Cardiac septum (tissue), 1 donor: ENCODE measurements at regions not wholly inside any gene's neighbourhood (a gene's known extent, or its start where the extent isn't known, plus 50 kb on each side); places are given as distances from the start of the nearest gene placed in this dataset.

Source experiments
- DNase-seq: peaks from one replicate; pipeline ENCODE4 v3.0.0-alpha.2; 2020; ENCODE audit warnings: low spot score
- intact Hi-C: fragments of 100-400 bp; cut with DNase I; formaldehyde crosslinking; loops from one replicate; pipeline ENCODE4 v1.14.0; 2022
- donor health status: DM: no; HTN: no; CAD: no.

DNA sequence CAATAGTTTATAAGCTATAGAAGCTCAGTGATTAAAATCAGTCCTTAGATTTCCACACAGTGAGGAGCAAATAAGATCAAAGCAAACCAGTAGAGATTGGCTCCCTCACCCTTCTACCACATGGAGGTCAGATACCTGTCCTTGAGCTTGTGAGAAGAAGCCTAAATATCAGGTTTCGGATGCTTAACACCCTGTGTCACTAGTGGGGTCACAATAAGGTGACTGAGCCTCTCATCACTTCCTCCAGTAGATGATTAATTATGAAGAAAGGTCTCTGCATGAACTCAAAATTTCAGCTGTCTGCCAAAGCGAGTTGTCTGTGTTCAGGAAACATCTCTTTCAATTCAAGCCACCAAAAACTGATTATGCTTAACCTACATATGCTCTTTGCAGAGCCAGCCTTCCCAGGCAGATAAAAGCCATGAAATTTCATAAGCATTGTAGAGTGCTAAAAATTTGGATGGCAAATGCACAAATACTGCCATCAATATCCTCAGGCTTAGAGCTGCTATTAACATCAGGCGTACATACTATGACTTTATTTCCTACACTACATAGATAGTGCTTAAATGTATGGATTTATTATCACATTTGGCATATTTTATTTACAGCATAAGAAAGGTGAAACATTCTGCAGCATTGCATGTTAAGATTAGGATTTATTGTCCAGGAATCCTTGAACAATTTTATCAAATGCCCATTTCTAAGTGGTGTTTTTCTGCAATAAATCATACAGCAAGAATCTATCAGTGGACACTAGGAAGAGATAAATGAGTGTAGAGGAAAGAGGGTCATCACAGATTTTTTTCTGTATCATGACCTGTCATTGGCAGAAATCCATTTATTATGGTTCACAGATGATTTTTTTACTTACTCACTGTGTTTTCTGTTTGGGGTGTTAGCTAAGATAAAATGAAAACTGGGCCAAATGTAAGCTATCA is 285.1 kb upstream of the SP8 start:
- DNase-seq: no peak
- intact Hi-C loops: no loop called here

DNA sequence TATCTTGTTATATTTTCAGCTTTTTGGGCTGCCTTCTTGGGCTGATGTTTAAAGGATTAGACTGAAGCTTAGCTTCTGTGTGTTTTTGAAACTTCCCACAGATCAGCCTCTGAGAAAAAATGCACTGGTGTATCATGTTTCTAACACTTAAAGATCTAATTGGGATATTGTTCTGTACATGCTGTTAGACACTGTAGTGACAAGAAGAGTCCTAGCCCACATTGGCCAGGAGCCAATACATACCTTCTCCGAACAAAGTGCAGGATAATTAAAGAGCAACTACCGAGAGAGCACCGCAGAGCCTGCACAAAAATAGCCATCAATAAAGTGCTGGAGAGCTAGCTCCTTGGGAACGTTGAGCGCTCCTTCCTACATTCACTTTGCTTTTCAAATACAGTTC is 289.4 kb upstream of the SP8 start:
- intact Hi-C loops: no loop called here
- no peak for DNase-seq

DNA sequence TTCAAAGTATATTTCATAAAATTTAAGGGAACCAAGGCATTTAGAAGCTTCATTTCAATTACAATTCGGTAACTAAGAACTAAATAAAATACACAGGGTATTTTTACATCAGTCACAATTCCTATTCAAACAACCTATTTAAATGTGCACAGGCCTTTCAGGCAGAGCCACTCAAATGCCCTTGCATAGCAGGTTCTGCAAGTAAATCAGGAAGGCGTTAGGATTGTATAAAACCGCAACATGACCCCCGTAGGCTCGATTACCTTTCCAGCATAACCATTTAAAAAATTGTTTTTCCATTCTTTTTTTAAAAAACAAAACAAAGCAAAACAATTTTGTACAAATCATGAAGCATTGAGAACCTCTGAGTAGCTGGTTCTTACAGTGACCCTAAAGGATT is 289.9 kb upstream of the SP8 start:
- intact Hi-C loops: no loop called here
- DNase-seq: no peak

DNA sequence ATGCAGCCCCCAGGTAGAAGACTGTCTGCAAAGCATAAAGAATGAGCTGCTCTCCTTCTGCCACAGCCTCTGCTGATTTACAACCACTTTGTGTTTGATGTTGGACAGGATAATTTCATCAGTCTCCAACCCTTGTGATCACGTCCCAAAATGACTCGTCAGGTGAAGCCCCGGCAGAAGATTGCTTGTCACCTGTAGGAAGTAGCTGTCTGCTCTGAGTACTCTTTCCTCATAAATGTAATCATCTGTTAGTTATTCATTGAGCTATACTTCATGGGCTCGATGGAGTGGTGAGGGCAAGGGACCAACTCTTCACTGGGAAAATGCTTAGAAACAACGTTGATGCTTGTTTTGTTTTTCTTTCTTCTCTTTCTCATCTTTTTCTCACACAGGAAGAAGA is 290.9 kb upstream of the SP8 start:
- no peak for DNase-seq
- intact Hi-C loops: no loop called here

DNA sequence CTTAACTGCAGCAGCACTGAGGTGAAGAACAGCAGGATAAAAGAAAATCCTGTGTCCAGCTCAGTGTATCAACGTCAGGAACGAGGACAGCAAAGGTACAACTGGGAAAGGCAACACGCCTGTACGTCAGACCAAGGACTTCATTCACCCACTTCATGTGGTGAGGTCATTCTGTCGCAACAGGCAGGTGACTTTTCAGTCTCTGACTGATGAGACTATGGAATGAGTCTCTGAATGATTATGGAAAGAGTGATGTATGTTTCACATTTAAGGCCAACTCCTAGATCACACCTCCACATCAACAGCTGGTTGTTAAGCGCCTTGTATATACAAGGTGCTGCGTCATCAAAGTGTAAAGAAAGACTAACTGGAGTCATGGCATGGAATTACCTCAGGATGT is 297.6 kb upstream of the SP8 start:
- intact Hi-C loops: no loop called here
- DNase-seq: no peak

DNA sequence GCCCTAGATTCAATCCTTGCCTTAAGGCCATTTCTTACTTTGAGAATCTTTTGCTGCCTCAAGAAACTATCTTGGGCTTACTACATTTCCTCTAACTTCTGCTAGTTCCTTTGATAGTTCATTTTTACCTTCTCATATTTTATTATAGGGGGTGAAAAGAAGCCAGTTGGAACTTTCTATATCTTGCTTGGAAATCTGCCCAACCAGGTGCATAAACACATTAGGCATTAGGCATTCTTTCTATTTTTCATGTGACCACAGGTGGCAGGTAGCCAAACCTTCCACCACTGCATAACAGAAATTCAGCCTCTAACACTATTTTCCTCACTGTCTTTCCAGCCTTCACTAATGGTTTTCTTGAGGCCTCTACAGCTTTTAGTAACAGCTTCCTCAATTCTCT is 300.0 kb upstream of the SP8 start:
- DNase-seq: no peak
- intact Hi-C loops: no loop called here

DNA sequence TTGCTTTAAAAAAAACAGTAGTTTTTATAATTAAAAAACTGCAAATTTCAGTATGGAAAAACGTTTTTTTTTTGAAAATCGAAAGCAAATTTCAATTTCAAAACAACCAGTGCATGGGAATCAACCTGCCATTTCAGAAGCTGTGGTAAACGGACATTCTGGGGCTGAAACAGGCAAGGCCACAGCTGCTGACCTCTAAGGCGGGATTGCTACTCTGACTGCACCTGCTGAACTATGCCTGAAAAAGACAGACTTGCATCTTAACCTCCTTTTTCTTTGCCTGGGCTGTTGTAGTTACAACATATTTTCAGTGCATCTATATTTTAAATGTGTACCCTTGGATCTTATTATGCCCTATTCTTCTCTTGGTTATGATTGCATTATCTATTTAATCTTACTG is 303.0 kb upstream of the SP8 start:
- intact Hi-C loops: no loop called here
- DNase-seq: no peak

DNA sequence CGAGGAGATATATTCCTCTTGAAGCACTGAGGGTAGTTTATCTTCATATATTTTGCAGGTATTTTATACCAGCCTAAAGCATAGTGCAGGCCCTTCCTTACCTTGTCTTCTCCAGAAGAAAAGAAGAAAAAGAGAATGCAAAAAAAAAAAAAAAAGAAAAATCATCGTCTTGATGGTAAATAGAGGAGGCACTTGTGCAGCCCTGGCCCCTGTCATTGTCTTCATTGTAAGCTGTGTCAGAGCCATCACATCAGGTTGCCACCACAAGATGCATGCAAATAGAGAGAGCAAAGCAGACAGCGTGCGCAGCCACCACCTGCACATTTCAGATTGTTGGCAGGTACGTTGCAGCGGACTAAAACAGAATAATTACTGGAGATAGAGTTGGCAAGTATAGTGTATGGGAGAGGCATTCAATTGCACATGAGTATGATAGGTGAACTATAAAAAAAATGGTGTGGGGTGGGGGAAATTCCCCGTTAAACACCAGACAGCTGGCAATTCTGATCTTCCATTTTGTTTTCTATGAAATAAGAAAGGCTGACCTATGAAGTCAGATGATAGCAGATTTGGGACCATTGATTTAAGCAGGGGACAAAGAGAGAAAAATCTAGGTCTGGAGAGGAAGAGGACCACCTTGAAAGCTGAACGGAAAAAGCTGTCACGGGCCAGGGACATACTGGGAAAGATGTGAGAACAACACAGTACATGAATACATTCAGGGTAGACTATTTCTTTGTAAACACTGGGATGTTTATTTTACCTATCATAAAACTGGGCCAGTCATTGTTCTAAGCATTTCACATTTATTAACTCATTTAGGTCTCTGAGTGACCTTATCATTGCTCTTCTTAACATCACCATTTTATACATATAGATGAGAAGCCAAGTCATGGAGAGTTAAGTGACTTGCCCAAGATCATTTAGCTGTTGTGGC is 306.3 kb upstream of the SP8 start:
- intact Hi-C loops: no loop called here
- no peak for DNase-seq

DNA sequence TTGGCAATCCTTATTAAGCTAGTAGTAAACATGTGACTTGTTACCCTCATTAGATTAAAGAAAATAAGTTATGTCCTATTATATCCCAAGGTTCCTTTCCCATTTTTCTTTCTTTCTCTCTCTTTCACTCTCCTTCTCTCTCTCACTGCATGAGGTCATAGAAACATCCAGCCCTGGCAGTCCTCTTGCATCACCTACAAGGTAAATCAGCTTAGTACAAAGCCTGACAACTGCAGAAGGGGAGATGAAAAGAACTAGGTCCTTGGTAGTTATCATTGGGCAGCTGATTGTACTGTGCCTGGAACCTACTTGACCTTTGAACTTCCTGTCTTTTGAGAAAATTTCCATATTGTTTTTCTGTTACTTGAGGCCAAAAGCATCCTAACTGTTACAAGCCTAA is 307.9 kb upstream of the SP8 start:
- DNase-seq: no peak
- intact Hi-C loops: no loop called here

DNA sequence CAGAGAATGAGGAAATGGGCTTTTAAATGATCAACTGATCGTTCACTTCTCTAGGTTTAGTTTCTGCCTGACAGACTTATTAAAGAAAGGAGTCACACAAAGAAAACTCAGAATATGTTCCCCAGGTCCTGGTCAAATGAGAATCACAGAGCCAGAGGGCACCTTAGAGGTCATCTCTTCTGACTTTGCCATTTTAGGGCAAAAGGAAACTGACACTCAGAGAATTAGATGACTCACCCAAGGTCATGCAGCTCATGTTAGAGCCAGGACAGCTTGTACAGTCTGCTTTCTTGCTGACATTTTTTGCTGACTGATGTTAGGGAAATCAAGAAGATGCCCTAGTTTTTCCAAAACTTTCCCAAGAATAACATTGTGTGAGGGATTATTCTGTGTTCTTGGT is 312.7 kb upstream of the SP8 start:
- intact Hi-C loops: no loop called here
- DNase-seq: no peak

DNA sequence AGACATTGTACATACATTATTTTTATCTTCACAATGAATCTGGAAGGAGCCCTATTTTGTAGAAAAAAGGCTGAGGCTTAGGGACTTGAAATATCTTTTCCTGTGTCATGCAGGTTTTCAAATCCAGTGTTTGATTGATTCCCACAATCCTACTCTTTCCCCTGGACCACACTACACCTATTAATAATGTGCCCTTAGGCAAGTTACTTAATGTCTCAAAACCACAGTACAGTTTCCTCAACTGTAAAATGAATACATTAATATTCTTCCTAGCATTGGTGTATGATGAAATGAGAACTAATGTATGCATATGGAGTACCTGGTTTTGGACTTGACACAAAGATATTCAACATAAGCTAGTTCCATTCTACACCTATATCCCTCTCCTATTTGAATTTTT is 313.3 kb upstream of the SP8 start:
- no peak for DNase-seq
- intact Hi-C loops: no loop called here

DNA sequence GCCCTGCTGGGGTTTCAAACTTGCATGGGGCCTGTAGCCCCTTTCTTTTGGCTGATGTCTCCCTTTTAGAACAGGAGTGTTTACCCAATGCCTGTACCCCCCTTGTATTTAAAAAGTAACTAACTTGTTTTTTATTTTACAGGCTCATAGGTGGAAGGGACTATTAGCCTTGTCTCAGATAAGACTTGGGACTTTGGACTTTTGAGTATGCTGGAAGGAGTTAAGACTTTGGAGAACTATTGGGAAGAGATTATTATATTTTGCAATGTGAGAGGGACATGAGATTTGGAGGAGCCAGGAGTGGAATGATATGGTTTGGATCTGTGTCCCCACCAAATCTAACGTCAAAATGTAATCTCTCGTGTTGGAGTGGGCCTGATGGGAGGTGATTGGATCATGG is 314.9 kb upstream of the SP8 start:
- intact Hi-C loops: no loop called here
- DNase-seq: no peak

DNA sequence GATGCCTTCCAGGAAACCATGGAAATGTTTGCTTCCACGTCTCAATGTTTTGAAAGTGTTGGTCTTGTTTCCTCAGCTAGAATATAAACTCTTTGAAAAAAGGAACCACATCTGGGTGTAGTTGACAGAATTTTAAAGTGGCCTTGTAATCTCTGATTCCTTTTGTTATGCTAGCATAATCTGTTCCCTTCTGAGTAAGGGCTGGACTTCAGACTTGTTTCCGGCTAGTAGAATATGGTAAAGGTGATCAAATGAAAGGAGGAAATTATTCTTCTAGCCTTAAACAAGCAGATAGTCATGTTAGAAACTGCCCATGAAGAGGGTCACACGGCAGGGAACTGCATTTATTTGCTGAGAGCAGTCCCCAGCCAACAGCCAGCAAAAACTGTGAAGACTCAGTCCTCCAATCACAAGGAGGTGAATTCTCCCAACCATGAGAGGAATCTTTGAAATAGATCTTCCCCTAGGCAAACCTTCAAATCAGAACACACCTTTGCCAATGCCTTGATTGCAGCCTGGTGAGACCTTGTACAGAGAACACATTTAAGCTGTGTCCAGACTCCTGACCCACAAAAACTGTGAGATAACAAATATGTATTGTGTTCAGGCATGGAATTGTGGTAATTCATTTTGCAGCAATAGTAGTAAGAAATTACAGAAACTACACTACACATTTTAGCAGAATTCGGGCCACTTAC is 316.9 kb upstream of the SP8 start:
- no peak for DNase-seq
- intact Hi-C loops: no loop called here

DNA sequence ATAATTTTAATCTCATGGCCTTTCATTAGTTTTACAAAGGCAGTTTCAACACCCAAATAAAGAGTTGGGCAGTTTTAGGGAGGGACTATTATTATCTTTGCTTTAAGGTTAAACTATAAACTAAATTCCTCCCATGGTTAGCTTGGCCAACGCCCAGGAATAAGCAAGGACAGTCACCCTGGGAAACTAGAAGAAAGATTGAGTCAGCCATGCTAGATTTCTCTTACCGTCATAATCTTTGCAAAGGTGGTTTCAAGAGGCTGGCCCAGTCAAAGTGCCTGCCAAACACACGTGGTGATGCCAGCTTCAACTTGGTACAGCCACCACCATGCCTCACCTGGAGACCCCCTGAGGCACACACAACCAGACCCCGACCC is 317.4 kb upstream of the SP8 start:
- no peak for DNase-seq
- intact Hi-C loops: no loop called here

DNA sequence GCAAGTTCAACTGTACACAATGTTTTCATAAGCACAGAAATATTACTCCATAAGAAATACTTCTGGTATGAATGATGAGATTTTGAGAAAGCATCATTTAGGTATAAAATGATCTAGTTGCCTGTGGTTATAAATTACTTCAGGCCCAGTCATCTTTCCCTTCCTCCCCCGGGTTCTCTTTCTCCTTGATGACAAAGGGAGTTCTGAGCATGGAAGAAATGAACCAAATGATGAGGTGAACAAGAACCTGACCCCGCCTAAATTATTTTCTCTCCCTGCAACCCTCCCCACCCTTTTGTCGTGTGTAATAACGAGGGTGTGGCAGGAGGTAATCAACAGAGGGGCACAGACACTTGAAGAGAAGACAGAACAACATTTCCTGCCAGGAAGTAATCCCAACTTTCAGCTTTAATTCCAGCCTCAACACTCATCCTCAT is 319.6 kb upstream of the SP8 start:
- no peak for DNase-seq
- intact Hi-C loops: no loop called here

DNA sequence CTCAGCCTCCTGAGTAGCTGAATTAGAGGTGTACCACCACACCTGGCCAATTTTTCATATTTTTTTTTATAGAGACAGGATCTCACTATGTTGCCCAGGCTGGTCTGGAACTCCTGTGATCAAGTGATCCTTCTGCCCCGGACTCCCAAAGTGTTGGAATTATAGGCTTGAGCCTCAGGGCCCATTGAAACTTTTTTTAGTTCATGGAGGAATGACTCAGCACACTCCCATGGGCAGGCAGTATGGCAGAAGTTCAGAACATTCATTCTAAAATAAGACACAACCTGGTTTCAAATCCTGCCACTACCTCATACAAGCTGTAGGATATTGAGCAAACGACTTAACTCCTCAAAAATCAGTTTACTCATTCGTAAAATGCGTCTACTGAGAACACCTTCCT is 320.4 kb upstream of the SP8 start:
- intact Hi-C loops: no loop called here
- no peak for DNase-seq

DNA sequence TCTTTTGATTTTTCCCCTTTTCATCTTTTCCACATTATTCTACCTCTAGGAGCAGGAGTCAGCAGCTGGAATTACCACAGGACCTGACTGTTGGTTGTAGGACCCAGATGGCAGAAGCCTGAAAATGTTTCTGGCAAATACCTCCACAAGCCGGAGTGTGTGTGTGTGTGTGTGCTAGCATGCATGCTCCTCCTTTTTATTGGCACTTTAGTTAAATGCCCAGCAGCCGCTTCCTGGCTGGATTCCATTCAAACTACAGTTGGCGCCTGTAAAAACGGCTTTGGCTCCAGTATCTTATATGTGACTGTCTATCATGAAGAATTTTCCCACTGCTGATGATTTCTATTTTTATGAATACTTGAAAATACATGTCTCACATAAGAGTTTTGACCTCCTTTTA is 319.7 kb upstream of the SP4 start:
- DNase-seq: no peak

DNA sequence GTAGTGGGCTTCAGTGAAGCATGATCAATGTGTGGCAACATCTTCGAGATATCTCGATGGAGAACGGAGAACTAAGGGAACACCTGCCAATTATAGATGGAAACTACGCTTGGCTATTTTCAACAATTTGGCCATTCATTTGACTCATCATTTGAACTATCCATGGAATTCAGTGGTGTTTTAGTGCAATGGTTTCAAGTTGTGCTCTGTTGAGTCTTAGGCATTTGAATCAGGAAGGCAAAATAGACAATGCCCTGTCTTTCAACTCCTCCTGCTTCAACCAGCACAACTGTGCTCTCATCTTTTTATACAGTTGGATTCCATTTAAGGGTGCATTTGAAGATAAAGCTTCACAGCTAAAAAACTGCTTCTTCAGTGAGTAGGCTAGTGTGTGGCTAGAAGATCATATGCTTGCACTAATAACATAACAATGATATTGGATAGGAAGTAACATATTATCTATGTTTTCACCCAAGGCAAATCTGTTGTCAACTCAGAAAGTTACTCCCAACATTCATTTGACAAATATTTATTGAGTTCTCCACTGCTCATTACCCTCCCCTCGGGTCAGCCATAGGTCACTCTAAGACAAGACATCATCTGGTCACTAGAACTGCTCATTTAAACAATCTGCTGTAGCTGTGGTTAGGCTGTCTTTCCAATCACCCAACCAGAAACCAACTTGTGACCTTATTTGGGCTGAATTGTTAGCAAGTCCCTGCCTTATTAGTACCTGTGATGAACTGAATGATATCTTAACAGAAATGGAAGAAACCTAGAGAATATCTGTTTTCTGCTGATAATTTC is 314.1 kb upstream of the SP4 start:
- intact Hi-C loops: no loop called here
- DNase-seq: no peak

More for the DNA sequence above, 319.7 kb upstream of the SP4 start:
- intact Hi-C loops: no loop called here

DNA sequence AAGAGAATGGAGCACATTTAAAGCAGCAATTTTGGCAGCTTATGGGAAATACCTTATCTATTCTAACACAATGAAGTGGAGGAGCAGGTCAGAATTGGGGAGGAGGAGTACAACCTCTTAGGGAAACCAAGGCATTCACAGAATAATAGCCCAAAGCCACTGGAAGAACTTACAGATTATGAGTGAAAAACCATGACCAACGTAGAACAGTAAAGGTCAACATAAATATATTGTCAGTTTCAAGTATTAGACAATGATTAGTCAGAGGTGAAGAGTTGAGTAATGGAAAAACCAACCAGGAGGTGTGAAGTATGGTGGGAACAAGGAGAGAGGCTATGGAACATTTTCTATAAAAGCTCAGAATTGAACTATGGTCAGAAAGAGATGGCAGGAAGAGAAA is 304.3 kb upstream of the SP4 start:
- no peak for DNase-seq

More for the DNA sequence above, 304.3 kb upstream of the SP4 start:
- intact Hi-C loops: no loop called here
